Fibroblast of the aortic adventitia (primary cell): ENCODE measurements at regions not wholly inside any gene's neighbourhood (a gene's known extent, or its start where the extent isn't known, plus 50 kb on each side); places are given as distances from the start of the nearest gene placed in this dataset.

Experiments used
- DNase-seq: peaks from one replicate; pipeline ENCODE4 v3.0.0-alpha.2; 2010; ENCODE audit warnings: low read depth
- H3K4me3 ChIP-seq: 2 replicates; pipeline ENCODE4 v1.5.1; 2011; ENCODE audit warnings: low read depth, mild to moderate bottlenecking, control low read depth, low read length, moderate library complexity
- TF ChIP-seq, protein P1 (sequence below): IDR thresholded peaks from 2 replicates; pipeline ENCODE4 v1.5.1; 2011; ENCODE audit warnings: mild to moderate bottlenecking, low read length, control low read depth, inconsistent platforms; ENCODE audit not compliant: insufficient read depth

DNA sequence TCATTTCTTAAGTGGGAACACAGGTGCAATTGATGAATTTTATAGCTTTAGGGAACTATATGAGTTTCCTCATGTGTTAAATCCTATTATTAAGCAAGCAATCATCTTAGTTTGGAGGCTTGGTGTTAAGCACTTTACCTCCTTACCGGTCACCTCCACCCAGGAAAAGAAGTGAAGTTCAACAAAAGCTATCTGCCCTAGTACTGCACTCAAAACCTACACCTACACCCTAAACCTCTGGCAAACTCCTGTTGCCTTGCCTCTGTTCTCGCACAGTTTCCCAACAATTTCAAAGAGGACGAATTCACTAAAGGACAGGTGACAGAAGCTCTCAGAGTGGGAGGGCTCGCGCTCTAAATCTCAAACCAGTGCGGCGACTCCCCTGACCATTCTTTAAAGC is 85.7 kb upstream of the TENT5D start:
- TF ChIP-seq, protein P1, sequence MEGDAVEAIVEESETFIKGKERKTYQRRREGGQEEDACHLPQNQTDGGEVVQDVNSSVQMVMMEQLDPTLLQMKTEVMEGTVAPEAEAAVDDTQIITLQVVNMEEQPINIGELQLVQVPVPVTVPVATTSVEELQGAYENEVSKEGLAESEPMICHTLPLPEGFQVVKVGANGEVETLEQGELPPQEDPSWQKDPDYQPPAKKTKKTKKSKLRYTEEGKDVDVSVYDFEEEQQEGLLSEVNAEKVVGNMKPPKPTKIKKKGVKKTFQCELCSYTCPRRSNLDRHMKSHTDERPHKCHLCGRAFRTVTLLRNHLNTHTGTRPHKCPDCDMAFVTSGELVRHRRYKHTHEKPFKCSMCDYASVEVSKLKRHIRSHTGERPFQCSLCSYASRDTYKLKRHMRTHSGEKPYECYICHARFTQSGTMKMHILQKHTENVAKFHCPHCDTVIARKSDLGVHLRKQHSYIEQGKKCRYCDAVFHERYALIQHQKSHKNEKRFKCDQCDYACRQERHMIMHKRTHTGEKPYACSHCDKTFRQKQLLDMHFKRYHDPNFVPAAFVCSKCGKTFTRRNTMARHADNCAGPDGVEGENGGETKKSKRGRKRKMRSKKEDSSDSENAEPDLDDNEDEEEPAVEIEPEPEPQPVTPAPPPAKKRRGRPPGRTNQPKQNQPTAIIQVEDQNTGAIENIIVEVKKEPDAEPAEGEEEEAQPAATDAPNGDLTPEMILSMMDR, result no peak
- H3K4me3 ChIP-seq, result peak overlapping the region; percentile 67
- DNase-seq, result no peak

DNA sequence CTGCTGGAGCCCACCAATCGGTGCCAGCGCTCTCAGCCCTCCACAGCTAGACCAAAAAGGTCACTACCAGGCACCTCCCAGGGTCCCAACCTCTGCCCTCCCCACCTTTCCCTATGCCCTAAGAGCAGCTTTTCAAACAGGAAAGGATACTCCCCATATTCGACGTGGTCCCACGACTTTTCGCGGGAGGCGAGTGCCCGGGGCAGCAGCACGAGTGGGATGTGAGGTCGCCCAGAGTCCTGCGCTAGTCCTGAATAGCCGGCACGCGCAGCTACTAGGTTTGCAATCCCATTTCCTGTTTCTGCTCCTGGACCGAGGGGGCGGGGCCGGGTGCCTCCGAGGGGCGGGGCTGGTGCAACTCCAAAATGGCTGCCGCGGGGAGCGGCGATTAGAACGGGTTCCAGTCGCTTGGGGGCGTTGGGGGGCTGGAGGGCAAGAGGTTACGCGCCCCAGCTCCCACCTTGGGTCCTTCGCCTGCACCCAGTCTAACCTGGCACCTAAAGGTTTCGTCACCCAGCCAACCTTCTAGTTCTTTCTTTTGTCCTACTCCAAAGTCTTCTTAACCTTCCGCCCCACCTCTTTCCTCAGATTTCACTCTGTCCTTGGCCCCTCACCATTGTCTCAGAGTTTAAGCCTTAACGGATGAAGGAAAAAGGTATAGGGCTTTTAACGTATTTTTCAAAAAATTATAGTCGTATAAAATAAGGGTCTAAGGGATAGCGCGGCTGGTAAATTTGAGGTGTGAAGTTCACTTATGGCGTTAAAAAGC is 85.0 kb upstream of the TENT5D start:
- DNase-seq, result peak; percentile 39
- TF ChIP-seq, protein P1, result no peak
- peak overlapping the region; percentile 67 for H3K4me3 ChIP-seq

DNA sequence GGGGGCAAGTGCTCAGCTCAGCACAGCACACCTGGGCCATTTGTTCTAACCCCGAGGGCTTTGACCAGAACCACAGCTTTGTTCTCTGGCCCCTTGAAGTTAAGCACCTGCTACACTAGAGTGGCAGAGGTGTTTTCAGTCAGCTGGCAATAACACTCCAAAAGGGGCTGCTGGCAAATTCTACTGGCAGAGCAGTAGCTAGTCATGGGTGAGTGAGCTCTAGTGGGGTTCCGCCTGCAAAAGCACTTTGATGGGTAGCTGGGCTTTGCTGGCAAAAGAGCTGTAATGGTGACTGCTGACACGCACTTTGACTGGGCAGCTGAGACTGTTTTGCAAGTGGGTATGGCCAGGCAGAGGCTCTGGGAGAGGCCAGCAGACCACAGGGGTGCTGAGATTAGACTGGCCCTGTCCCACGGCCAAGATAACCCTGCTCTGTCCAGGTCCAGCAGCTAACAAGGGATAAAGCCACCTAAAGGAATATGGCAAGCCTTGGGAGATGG is 65.2 kb upstream of the TENT5D start:
- TF ChIP-seq, protein P1, result no peak
- no peak for DNase-seq
- H3K4me3 ChIP-seq, result no peak overlapping the region
